ENCODE measurements at regions not wholly inside any gene's neighbourhood (a gene's known extent, or its start where the extent isn't known, plus 50 kb on each side); places are given as distances from the start of the nearest gene placed in this dataset.

DNA sequence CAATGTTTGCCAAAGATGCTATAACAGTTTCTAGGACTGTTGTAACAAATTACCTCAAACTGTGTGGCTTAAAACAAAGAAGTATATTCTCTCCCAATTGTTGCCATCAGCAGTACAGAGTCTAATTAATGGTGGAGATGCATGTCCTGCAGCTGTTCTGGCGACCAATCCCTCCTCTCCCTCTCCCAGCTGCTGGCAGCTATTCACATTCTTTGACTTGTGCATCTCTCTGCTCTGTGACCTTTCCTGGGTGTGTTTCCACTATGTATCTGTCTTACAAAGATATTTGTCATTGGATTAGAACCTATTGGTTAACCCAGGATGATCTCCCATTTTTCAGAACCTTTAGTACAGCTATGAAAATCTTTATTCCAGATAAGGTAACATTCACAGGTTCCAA, 561.7 kb upstream of the POM121L12 start:
- Histone ChIP-seq H2BK5ac (ENCODE audit: low read depth, low read length) (no peak overlapping the region), H2AK5ac (ENCODE audit: low read depth, low read length) (no peak overlapping the region), H2BK120ac (replicated peaks; ENCODE audit: low read depth, low read length) (no peak overlapping the region), H3K27ac (ENCODE audit: low read depth, low read length) (no peak overlapping the region), H2BK20ac (ENCODE audit: low read length) (no peak overlapping the region), H4K20me1 (replicated peaks in 1 of 2; ENCODE audit: control insufficient read depth in 1 of 2, insufficient read depth in 2 of 2, low read length in 2 of 2) (no peaks in the 10 kb centered on the region), H3K36me3 (ENCODE audit: control insufficient read depth in 2 of 4, insufficient read depth in 4 of 4, low read length in 3 of 4) (no peaks in the 10 kb centered on the region), H3K9ac (replicated peaks in 1 of 4; ENCODE audit: extremely low read depth in 1 of 4, low read depth in 3 of 4, low read length in 3 of 4) (no peak overlapping the region), H4K5ac (ENCODE audit: insufficient read length, low read depth, low read length) (no peak overlapping the region), H3K4ac (replicated peaks; ENCODE audit: insufficient read length, low read depth, low read length) (no peak overlapping the region), H2BK15ac (ENCODE audit: low read length) (no peak overlapping the region), H4K8ac (ENCODE audit: extremely low read depth, insufficient read depth, low read length) (no peak overlapping the region), H3K9me3 (ENCODE audit: insufficient read depth in 2 of 2, low read depth in 1 of 2, low read length in 1 of 2) (no peaks in the 10 kb centered on the region), H2BK12ac (ENCODE audit: low read depth, low read length) (no peak overlapping the region), H2AFZ (ENCODE audit: low read length) (no peak overlapping the region), H3K23me2 (ENCODE audit: low read depth, low read length) (no peaks in the 10 kb centered on the region), H3K4me2 (ENCODE audit: insufficient read depth in 1 of 2, low read depth in 2 of 2, low read length in 2 of 2) (no peak overlapping the region), H3K27me3 (replicated peaks in 1 of 4; ENCODE audit: control insufficient read depth in 3 of 4, extremely low read depth in 1 of 4, insufficient read depth in 3 of 4, low read length in 3 of 4) (peaks cover 0 to 1% (median 0%) of the 10 kb centered on the region in 4 experiments; a peak in 1 of 7 replicates), H3K79me1 (ENCODE audit: low read depth, low read length) (no peaks in the 10 kb centered on the region), H3K18ac (ENCODE audit: extremely low read depth, low read length) (no peak overlapping the region), H3K4me3 (ENCODE audit: extremely low read depth in 1 of 4, insufficient read depth in 2 of 4, low read depth in 3 of 4, low read length in 4 of 4) (no peak overlapping the region), H3K23ac (ENCODE audit: insufficient read length) (no peak overlapping the region), H3K4me1 (replicated peaks in 1 of 4; ENCODE audit: control insufficient read depth in 3 of 4, insufficient read depth in 4 of 4, low read length in 3 of 4) (peaks cover 0 to 7% (median 2%) of the 10 kb centered on the region in 4 experiments; a peak in 2 of 7 replicates), H3K79me2 (ENCODE audit: control insufficient read depth in 1 of 2, insufficient read depth in 2 of 2, low read length in 2 of 2) (no peaks in the 10 kb centered on the region), H3K56ac (replicated peaks; ENCODE audit: insufficient read length, low read depth, low read length) (no peak overlapping the region), H3K14ac (ENCODE audit: insufficient read length) (no peak overlapping the region), H4K91ac (replicated peaks; ENCODE audit: insufficient read length, low read length) (no peak overlapping the region)
- CTCF ChIA-PET (ENCODE audit: partially characterized antibody), result no interaction called here
- 64% methylated on average over 1 of the region's 1 CpG; no CpG with 5 or more reads in 1 of the 2 experiments for WGBS, 2 experiments (ENCODE audit: extremely low coverage in 1 of 2, insufficient coverage in 1 of 2, insufficient read length in 1 of 2, insufficient replicate concordance in 2 of 2, low coverage in 1 of 2, low lambda C conversion rate in 2 of 2, missing lambda C conversion rate in 1 of 2)
- POLR2A ChIA-PET (ENCODE audit: partially characterized antibody), result no interaction called here
- FAIRE-seq, result no peak
- DNase-seq (ENCODE audit: low read depth in 1 of 2, low spot score in 2 of 2), result no peak
- TF ChIP-seq, protein P1, sequence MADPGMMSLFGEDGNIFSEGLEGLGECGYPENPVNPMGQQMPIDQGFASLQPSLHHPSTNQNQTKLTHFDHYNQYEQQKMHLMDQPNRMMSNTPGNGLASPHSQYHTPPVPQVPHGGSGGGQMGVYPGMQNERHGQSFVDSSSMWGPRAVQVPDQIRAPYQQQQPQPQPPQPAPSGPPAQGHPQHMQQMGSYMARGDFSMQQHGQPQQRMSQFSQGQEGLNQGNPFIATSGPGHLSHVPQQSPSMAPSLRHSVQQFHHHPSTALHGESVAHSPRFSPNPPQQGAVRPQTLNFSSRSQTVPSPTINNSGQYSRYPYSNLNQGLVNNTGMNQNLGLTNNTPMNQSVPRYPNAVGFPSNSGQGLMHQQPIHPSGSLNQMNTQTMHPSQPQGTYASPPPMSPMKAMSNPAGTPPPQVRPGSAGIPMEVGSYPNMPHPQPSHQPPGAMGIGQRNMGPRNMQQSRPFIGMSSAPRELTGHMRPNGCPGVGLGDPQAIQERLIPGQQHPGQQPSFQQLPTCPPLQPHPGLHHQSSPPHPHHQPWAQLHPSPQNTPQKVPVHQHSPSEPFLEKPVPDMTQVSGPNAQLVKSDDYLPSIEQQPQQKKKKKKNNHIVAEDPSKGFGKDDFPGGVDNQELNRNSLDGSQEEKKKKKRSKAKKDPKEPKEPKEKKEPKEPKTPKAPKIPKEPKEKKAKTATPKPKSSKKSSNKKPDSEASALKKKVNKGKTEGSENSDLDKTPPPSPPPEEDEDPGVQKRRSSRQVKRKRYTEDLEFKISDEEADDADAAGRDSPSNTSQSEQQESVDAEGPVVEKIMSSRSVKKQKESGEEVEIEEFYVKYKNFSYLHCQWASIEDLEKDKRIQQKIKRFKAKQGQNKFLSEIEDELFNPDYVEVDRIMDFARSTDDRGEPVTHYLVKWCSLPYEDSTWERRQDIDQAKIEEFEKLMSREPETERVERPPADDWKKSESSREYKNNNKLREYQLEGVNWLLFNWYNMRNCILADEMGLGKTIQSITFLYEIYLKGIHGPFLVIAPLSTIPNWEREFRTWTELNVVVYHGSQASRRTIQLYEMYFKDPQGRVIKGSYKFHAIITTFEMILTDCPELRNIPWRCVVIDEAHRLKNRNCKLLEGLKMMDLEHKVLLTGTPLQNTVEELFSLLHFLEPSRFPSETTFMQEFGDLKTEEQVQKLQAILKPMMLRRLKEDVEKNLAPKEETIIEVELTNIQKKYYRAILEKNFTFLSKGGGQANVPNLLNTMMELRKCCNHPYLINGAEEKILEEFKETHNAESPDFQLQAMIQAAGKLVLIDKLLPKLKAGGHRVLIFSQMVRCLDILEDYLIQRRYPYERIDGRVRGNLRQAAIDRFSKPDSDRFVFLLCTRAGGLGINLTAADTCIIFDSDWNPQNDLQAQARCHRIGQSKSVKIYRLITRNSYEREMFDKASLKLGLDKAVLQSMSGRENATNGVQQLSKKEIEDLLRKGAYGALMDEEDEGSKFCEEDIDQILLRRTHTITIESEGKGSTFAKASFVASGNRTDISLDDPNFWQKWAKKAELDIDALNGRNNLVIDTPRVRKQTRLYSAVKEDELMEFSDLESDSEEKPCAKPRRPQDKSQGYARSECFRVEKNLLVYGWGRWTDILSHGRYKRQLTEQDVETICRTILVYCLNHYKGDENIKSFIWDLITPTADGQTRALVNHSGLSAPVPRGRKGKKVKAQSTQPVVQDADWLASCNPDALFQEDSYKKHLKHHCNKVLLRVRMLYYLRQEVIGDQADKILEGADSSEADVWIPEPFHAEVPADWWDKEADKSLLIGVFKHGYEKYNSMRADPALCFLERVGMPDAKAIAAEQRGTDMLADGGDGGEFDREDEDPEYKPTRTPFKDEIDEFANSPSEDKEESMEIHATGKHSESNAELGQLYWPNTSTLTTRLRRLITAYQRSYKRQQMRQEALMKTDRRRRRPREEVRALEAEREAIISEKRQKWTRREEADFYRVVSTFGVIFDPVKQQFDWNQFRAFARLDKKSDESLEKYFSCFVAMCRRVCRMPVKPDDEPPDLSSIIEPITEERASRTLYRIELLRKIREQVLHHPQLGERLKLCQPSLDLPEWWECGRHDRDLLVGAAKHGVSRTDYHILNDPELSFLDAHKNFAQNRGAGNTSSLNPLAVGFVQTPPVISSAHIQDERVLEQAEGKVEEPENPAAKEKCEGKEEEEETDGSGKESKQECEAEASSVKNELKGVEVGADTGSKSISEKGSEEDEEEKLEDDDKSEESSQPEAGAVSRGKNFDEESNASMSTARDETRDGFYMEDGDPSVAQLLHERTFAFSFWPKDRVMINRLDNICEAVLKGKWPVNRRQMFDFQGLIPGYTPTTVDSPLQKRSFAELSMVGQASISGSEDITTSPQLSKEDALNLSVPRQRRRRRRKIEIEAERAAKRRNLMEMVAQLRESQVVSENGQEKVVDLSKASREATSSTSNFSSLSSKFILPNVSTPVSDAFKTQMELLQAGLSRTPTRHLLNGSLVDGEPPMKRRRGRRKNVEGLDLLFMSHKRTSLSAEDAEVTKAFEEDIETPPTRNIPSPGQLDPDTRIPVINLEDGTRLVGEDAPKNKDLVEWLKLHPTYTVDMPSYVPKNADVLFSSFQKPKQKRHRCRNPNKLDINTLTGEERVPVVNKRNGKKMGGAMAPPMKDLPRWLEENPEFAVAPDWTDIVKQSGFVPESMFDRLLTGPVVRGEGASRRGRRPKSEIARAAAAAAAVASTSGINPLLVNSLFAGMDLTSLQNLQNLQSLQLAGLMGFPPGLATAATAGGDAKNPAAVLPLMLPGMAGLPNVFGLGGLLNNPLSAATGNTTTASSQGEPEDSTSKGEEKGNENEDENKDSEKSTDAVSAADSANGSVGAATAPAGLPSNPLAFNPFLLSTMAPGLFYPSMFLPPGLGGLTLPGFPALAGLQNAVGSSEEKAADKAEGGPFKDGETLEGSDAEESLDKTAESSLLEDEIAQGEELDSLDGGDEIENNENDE (IDR thresholded peaks at IDR 0.05; ENCODE audit: insufficient replicate concordance, low read length), result no peak

Data from H1 (cell line).